ENCODE measurements at regions not wholly inside any gene's neighbourhood (a gene's known extent, or its start where the extent isn't known, plus 50 kb on each side); places are given as distances from the start of the nearest gene placed in this dataset.
A peak's percentile ranks its signal among the peaks of the same experiment; 100 is the strongest.

DNA sequence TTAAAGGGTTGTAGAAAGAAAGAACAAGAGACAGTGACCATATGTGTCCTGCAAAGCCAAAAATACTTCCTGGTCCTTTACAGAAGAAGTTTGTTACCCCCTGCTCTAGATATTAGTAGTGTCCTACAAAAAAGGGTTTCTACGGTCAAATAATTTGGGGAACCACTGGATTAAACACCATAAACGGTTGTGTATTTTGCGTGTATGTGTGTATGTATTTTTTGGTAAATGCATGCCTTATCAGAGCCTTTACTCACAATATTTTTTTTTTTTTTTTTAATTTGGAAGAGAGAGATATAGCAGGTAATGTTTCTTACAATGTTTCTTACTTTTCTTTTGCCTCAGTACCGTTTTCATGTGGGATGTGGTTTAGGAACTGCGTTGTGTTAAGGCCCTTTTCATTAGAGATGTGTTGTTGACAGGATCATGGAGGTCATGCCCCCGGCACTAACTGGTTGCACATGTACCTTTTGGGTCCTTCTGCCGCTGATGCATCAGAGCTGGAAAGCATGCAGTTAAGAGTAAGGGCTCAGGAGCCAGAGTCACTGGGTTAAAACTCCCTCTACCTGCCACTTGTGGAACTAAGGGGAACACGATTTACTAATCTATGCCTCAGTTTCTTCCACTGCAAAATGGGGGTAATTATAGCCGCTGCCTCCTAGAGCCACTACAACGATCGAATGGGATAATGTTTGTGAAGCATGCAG is 234.6 kb upstream of the KAZN start:
- TF ChIP-seq POLR2A (IDR thresholded peaks at IDR 0.05), result no peak
- TF ChIP-seq, protein P1, sequence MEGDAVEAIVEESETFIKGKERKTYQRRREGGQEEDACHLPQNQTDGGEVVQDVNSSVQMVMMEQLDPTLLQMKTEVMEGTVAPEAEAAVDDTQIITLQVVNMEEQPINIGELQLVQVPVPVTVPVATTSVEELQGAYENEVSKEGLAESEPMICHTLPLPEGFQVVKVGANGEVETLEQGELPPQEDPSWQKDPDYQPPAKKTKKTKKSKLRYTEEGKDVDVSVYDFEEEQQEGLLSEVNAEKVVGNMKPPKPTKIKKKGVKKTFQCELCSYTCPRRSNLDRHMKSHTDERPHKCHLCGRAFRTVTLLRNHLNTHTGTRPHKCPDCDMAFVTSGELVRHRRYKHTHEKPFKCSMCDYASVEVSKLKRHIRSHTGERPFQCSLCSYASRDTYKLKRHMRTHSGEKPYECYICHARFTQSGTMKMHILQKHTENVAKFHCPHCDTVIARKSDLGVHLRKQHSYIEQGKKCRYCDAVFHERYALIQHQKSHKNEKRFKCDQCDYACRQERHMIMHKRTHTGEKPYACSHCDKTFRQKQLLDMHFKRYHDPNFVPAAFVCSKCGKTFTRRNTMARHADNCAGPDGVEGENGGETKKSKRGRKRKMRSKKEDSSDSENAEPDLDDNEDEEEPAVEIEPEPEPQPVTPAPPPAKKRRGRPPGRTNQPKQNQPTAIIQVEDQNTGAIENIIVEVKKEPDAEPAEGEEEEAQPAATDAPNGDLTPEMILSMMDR (IDR thresholded peaks at IDR 0.05), result peak in 1 of 6 experiments; percentile 8
